ENCODE measurements at regions not wholly inside any gene's neighbourhood (a gene's known extent, or its start where the extent isn't known, plus 50 kb on each side); places are given as distances from the start of the nearest gene placed in this dataset.

GRCh38 chr4:1503583-1504471 is 97.6 kb upstream of the NKX1-1 start:
- H3K4me3 ChIP-seq (ENCODE audit: control insufficient read depth, low read depth, low read length) = no peak overlapping the region
- TF ChIP-seq, protein P1, sequence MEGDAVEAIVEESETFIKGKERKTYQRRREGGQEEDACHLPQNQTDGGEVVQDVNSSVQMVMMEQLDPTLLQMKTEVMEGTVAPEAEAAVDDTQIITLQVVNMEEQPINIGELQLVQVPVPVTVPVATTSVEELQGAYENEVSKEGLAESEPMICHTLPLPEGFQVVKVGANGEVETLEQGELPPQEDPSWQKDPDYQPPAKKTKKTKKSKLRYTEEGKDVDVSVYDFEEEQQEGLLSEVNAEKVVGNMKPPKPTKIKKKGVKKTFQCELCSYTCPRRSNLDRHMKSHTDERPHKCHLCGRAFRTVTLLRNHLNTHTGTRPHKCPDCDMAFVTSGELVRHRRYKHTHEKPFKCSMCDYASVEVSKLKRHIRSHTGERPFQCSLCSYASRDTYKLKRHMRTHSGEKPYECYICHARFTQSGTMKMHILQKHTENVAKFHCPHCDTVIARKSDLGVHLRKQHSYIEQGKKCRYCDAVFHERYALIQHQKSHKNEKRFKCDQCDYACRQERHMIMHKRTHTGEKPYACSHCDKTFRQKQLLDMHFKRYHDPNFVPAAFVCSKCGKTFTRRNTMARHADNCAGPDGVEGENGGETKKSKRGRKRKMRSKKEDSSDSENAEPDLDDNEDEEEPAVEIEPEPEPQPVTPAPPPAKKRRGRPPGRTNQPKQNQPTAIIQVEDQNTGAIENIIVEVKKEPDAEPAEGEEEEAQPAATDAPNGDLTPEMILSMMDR (conservative IDR thresholded peaks at IDR 0.05; ENCODE audit: control insufficient read depth, insufficient read depth, low read depth, low read length) = no peak
- DNase-seq (ENCODE audit: low read depth) = no peak

- H3K4me3 ChIP-seq (ENCODE audit: control insufficient read depth, low read depth, low read length) = no peak overlapping the region
- TF ChIP-seq, protein P1 (conservative IDR thresholded peaks at IDR 0.05; ENCODE audit: control insufficient read depth, insufficient read depth, low read depth, low read length) = no peak
- no peak for DNase-seq (ENCODE audit: low read depth)
Observed at GRCh38 chr4:1502976-1503375, 96.7 kb upstream of the NKX1-1 start.

- no peak for DNase-seq (ENCODE audit: low read depth)
- TF ChIP-seq, protein P1 (conservative IDR thresholded peaks at IDR 0.05; ENCODE audit: control insufficient read depth, insufficient read depth, low read depth, low read length) = no peak
- H3K4me3 ChIP-seq (ENCODE audit: control insufficient read depth, low read depth, low read length) = no peak overlapping the region
Observed at GRCh38 chr4:1502501-1502886, 96.3 kb upstream of the NKX1-1 start.

- TF ChIP-seq, protein P1 (conservative IDR thresholded peaks at IDR 0.05; ENCODE audit: control insufficient read depth, insufficient read depth, low read depth, low read length) = no peak
- no peak overlapping the region for H3K4me3 ChIP-seq (ENCODE audit: control insufficient read depth, low read depth, low read length)
- DNase-seq (ENCODE audit: low read depth) = no peak
Observed at GRCh38 chr4:1501754-1502500, 95.7 kb upstream of the NKX1-1 start.

GRCh38 chr4:1500966-1501753 is 94.9 kb upstream of the NKX1-1 start:
- TF ChIP-seq, protein P1 (conservative IDR thresholded peaks at IDR 0.05; ENCODE audit: control insufficient read depth, insufficient read depth, low read depth, low read length) = no peak
- DNase-seq (ENCODE audit: low read depth) = no peak
- no peak overlapping the region for H3K4me3 ChIP-seq (ENCODE audit: control insufficient read depth, low read depth, low read length)

DNA sequence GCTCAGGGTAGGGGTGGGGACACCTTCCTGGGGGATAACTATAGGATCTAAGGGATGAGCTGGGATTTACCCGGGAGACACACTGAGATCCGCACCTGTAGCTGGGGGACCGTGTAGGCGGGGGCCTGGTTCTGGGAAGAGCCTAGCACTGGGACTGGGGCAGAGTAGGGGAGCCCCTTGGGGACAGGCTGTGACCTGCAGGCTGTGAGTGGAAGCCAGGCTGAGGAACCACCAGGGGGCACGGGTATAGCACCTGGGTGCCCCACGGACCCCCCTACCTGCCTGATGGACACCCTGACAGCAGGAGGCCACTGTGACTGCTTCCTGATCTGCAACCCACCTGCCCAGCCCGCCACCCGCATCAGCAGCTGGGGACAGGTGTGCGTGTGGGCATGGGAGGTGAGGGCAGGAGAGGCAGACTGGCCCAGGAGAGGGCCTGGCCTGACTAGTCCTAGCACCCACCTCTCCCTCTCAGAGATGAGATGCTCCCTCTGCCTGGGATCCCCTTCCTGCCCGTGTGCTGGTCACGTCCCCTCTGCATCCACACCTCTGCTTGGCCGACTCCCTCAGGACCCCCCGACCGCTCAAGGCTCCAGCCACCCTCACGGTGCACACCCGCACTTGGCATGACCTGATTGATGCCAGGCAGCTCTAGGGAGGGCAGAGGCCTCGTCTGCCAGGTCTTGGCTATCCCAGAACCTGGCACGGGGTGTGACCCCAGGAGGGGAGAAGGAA is 94.2 kb upstream of the NKX1-1 start:
- TF ChIP-seq, protein P1 (conservative IDR thresholded peaks at IDR 0.05; ENCODE audit: control insufficient read depth, insufficient read depth, low read depth, low read length) = no peak
- no peak overlapping the region for H3K4me3 ChIP-seq (ENCODE audit: control insufficient read depth, low read depth, low read length)
- DNase-seq (ENCODE audit: low read depth) = no peak
